Fibroblast of skin of back (primary cell): ENCODE measurements at regions not wholly inside any gene's neighbourhood (a gene's known extent, or its start where the extent isn't known, plus 50 kb on each side); places are given as distances from the start of the nearest gene placed in this dataset.
A peak's percentile ranks its signal among the peaks of the same experiment; 100 is the strongest.
"Not testable (repeated sequence)": the region's sequence is repeated elsewhere in the genome, so short reads cannot be mapped to it uniquely, and the experiment has no call there.

Experiments
- DNase-seq: peaks from one replicate; pipeline ENCODE4 v3.0.0-alpha.2; 2013

GRCh38 chr6:86872810-86873209, 64.5 kb upstream of the HTR1E start:
- DNase-seq: not testable (repeated sequence)

GRCh38 chr6:86871681-86872080, 65.6 kb upstream of the HTR1E start:
- no peak for DNase-seq

GRCh38 chr6:86869500-86869899, 67.8 kb upstream of the HTR1E start:
- DNase-seq: no peak

- DNase-seq: no peak
Measured at GRCh38 chr6:86859513-86859912, 77.8 kb upstream of the HTR1E start.

- no peak for DNase-seq
Measured at GRCh38 chr6:86858970-86859369, 78.4 kb upstream of the HTR1E start.

GRCh38 chr6:86857783-86858182, 79.5 kb upstream of the HTR1E start:
- no peak for DNase-seq

- DNase-seq: peak; percentile 34
Measured at GRCh38 chr6:86856937-86857563, 80.3 kb upstream of the HTR1E start.

- no peak for DNase-seq
Measured at GRCh38 chr6:86856379-86856778, 80.9 kb upstream of the HTR1E start.

GRCh38 chr6:86848986-86849385, 88.3 kb upstream of the HTR1E start:
- no peak for DNase-seq

- no peak for DNase-seq
Measured at GRCh38 chr6:86832686-86833085, 104.6 kb upstream of the HTR1E start.

GRCh38 chr6:86825436-86825835, 111.9 kb upstream of the HTR1E start:
- no peak for DNase-seq

- no peak for DNase-seq
Measured at GRCh38 chr6:86822747-86823146, 114.6 kb upstream of the HTR1E start.

GRCh38 chr6:86820750-86821149, 116.6 kb upstream of the HTR1E start:
- DNase-seq: no peak

- DNase-seq: no peak
Measured at GRCh38 chr6:86793649-86794048, 143.7 kb upstream of the HTR1E start.

GRCh38 chr6:86791476-86791875, 145.9 kb upstream of the HTR1E start:
- no peak for DNase-seq

GRCh38 chr6:86789779-86790411, 147.4 kb upstream of the HTR1E start:
- no peak for DNase-seq

GRCh38 chr6:86782328-86782727, 155.0 kb upstream of the HTR1E start:
- no peak for DNase-seq

- DNase-seq: no peak
Measured at GRCh38 chr6:86780923-86781322, 156.4 kb upstream of the HTR1E start.

GRCh38 chr6:86775893-86776292, 161.4 kb upstream of the HTR1E start:
- DNase-seq: no peak

- DNase-seq: no peak
Measured at GRCh38 chr6:86765211-86765610, 172.1 kb upstream of the HTR1E start.

- not testable (repeated sequence) for DNase-seq
Measured at GRCh38 chr6:86759953-86760352, 177.4 kb upstream of the HTR1E start.

- DNase-seq: no peak
Measured at GRCh38 chr6:86756640-86757229, 180.6 kb upstream of the HTR1E start.

- DNase-seq: no peak
Measured at GRCh38 chr6:86744048-86744447, 193.3 kb upstream of the HTR1E start.

- DNase-seq: no peak
Measured at GRCh38 chr6:86738078-86738477, 199.2 kb upstream of the HTR1E start.
